GM06990 (cell line): ENCODE measurements at regions not wholly inside any gene's neighbourhood (a gene's known extent, or its start where the extent isn't known, plus 50 kb on each side); places are given as distances from the start of the nearest gene placed in this dataset.
"Not testable (repeated sequence)": the region's sequence is repeated elsewhere in the genome, so short reads cannot be mapped to it uniquely, and the experiment has no call there.

Experiments used
- DNase-seq: peaks from one replicate; pipeline ENCODE4 v3.0.0-alpha.2; 2011; ENCODE audit not compliant: insufficient read length; ENCODE audit errors: extremely low read depth
- H3K27me3 ChIP-seq: replicated peaks from 2 replicates; pipeline ENCODE4 v1.6.0; 2011; ENCODE audit warnings: low read length; ENCODE audit not compliant: control insufficient read depth, insufficient read depth
- H3K36me3 ChIP-seq: 2 replicates; pipeline ENCODE4 v1.5.1; 2011; ENCODE audit warnings: low read length; ENCODE audit not compliant: control insufficient read depth, insufficient read depth
- H3K4me3 ChIP-seq: replicated peaks from 2 replicates; pipeline ENCODE4 v1.5.1; 2011; ENCODE audit warnings: low read depth, mild to moderate bottlenecking, control low read depth, low read length
- TF ChIP-seq, protein P1 (sequence below): IDR thresholded peaks from 2 replicates; pipeline ENCODE4 v1.5.1; 2011; ENCODE audit warnings: low read length, control low read depth, mild to moderate bottlenecking, inconsistent platforms; ENCODE audit not compliant: insufficient read depth, poor library complexity, severe bottlenecking

- H3K27me3 ChIP-seq = no peaks in the 10 kb centered on the region
- no peaks in the 10 kb centered on the region for H3K36me3 ChIP-seq
- no peak overlapping the region for H3K4me3 ChIP-seq
- TF ChIP-seq, protein P1, sequence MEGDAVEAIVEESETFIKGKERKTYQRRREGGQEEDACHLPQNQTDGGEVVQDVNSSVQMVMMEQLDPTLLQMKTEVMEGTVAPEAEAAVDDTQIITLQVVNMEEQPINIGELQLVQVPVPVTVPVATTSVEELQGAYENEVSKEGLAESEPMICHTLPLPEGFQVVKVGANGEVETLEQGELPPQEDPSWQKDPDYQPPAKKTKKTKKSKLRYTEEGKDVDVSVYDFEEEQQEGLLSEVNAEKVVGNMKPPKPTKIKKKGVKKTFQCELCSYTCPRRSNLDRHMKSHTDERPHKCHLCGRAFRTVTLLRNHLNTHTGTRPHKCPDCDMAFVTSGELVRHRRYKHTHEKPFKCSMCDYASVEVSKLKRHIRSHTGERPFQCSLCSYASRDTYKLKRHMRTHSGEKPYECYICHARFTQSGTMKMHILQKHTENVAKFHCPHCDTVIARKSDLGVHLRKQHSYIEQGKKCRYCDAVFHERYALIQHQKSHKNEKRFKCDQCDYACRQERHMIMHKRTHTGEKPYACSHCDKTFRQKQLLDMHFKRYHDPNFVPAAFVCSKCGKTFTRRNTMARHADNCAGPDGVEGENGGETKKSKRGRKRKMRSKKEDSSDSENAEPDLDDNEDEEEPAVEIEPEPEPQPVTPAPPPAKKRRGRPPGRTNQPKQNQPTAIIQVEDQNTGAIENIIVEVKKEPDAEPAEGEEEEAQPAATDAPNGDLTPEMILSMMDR = no peak
- DNase-seq = no peak
Measured at GRCh38 chr6:82521369-82521768, 157.8 kb downstream of the TPBG start.

DNA sequence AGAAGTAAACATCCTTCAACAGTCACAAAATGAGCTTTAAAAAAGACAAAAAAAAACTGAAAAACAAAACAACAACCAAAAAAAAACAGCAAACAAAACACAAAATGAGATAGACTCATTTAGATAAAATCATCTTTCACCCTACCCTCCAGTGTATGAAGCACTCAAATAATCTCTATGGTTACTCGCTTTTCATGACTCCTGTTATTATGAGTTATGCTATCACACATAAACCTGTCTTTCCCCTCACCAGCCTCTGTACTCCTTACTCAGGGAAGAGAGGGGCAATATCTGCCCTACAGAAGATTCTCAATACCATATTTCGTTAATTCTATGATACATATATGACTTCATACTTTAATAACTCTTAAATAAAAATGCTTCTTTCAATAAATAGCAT, 158.2 kb downstream of the TPBG start:
- TF ChIP-seq, protein P1 = no peak
- no peak overlapping the region for H3K4me3 ChIP-seq
- DNase-seq = no peak
- no peaks in the 10 kb centered on the region for H3K27me3 ChIP-seq
- H3K36me3 ChIP-seq = no peaks in the 10 kb centered on the region

DNA sequence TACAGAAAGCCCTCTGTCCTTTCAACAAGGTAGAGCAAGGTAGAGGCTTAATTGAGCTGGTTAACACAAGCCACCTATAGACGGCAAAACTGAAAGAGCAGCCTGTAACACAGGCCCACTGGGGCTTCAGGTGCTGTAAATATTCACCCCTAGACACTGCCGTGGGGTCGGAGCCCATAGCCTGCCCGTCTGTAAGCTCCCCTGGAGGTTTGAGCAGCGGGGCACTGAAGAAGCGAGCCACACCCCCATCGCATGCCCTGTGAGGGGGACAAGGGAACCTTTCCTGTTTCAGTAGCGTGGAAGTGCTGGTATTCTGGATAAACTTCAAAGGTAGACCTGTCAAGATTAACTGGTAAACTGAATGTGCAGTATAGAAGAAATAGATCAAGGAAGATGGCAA, 160.4 kb downstream of the TPBG start:
- H3K36me3 ChIP-seq = no peaks in the 10 kb centered on the region
- H3K27me3 ChIP-seq = no peaks in the 10 kb centered on the region
- no peak for DNase-seq
- TF ChIP-seq, protein P1 = no peak
- H3K4me3 ChIP-seq = no peak overlapping the region

DNA sequence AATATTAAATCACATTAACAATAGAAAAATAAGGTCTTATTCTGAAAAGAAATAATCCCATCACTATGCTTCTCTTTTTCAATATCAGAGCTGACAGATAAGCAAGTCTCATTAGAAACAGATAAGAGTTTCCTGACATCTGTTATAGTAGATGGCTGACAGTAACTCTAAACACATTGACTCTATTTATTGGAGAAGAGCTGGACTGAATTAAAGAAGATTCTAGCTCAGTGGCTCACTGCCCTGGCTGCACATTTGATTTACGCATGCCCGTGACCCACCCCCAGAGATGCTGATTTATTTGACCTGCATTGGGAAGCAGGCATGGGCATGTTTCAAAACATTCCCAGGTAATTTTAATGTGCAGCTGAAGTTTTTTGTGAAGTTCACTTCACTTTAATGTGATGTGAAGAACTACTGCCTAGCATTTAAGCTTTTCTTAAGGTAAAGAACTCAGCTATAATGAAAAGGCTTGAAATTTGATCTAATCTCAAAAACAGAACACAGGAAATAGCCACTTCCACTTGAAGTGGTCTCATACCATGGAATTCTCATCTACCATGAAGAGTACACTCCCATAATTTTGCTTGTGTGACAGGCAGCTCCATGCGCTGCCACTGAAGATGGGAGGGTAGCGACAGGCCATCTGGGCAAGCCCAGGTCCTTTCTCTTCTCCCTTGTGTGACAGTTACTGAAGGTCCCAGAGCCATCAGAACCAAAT, 162.3 kb downstream of the TPBG start:
- no peak overlapping the region for H3K4me3 ChIP-seq
- H3K27me3 ChIP-seq = no peaks in the 10 kb centered on the region
- TF ChIP-seq, protein P1 = no peak
- DNase-seq = no peak
- no peaks in the 10 kb centered on the region for H3K36me3 ChIP-seq

DNA sequence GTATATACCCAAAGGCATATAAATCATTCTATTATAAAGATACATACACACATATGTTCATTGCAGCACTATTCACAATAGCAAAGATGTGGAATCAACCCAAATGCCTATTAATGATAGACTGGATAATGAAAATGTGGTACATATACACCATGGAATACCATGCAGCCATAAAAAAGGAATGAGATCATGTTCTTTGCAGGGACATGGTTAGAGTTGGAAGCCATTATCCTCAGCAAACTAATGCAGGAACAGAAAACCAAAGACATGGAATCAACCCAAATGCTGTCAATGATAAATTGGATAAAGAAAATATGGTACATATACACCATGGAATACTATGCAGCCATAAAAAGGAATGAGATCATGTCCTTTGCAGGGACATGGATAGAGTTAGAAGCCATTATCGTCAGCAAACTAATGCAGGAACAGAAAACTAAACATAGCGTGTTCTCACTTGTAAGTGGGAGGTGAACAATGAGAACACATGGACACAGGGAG, 166.4 kb downstream of the TPBG start:
- not testable (repeated sequence) for H3K36me3 ChIP-seq, H3K27me3 ChIP-seq, H3K4me3 ChIP-seq, DNase-seq

DNA sequence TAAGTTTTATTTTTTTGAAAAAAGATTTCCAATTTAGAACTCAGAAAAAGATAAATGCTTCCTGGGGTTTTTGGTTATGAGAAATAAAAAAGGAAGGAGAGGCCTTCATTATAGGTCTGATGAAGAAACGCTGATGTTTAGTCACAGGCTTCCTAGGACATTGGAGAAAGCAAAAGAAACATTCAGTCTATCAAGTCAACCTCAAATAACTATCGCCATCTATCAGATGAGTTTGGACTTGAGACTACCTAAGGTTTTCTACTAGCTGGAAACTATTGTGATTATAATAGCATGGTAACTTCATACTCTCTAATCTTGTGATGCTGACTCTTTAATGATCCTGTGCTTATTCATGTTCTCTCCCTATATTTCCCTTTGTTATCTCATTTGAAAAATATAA, 171.3 kb downstream of the TPBG start:
- no peak overlapping the region for H3K4me3 ChIP-seq
- no peaks in the 10 kb centered on the region for H3K36me3 ChIP-seq
- H3K27me3 ChIP-seq = no peaks in the 10 kb centered on the region
- TF ChIP-seq, protein P1 = no peak
- no peak for DNase-seq

DNA sequence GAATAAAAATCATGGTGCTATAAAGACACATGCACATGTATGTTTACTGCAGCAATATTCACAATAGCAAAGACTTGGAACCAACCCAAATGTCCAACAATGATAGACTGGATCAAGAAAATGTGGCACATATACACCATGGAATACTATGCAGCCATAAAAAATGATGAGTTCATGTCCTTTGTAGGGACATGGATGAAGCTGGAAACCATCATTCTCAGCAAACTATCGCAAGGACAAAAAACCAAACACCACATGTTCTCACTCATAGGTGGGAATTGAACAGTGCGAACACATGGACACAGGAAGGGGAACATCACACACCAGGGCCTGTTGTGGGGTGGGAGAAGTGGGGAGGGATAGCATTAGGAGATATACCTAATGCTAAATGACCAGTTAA, 185.9 kb downstream of the TPBG start:
- H3K4me3 ChIP-seq, DNase-seq: not testable (repeated sequence)

DNA sequence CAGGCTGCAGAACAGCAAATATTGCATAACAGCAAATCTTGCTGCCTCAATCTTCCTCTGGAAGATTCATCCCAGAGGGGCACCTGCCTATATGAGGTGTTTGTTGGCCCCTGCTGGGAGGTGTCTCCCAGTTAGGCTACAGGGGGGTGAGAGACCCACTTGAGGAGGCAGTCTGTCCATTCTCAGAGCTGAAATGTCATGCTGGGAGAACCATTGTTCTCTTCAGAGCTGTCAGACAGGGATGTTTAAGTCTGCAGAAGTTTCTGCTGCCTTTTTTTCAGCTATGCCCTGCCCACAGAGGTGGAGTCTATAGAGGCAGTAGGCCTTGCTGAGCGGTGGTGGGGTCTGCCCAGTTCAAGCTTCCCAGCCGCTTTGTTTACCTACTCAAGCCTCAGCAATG, 187.7 kb downstream of the TPBG start:
- H3K4me3 ChIP-seq, DNase-seq, H3K36me3 ChIP-seq, H3K27me3 ChIP-seq: not testable (repeated sequence)

More for the DNA sequence above, 185.9 kb downstream of the TPBG start:
- H3K36me3 ChIP-seq, H3K27me3 ChIP-seq: not testable (repeated sequence)
